ENCODE measurements at regions not wholly inside any gene's neighbourhood (a gene's known extent, or its start where the extent isn't known, plus 50 kb on each side); places are given as distances from the start of the nearest gene placed in this dataset.

DNA sequence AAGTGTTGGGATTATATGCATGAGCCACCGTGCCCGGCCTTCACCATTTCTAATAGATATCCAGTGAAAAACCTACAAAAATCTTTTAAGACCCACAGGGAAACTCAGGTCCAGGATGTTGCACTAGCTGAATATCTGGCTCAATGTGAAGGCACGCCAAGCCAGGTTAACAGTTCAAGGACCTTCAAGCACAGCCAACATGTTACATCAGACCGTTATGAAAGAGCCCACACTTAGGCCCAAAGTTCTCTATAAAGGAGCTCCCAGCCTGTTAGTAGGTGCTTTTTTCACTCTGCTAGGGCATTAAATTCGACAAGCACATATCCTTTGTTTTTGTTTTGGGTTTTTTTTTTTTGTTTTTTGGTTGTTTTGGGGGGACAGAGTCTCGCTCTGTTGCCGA lies 69.0 kb downstream of the OTX2 start:
- no peak overlapping the region for H3K27ac ChIP-seq (ENCODE audit: insufficient read length, low read depth, low read length)
- H3K36me3 Mint-ChIP-seq (ENCODE audit: insufficient read depth in 1 of 3, low read depth in 3 of 3), result no peaks in the 10 kb centered on the region
- no peak overlapping the region for H3K9ac ChIP-seq (ENCODE audit: extremely low read depth, insufficient read length, low read length)
- H2AK5ac ChIP-seq (ENCODE audit: insufficient read length, low read length), result no peak overlapping the region
- H4K5ac ChIP-seq (ENCODE audit: insufficient read length, low read depth, low read length), result no peak overlapping the region
- H4K91ac ChIP-seq (ENCODE audit: insufficient read length, low read depth, low read length), result no peak overlapping the region
- H3K27me3 Mint-ChIP-seq (ENCODE audit: low read depth), result peaks cover 4% of the 10 kb centered on the region
- DNase-seq, result no peak
- H2BK15ac ChIP-seq (ENCODE audit: low read depth, low read length), result no peak overlapping the region
- H3K23me2 ChIP-seq (ENCODE audit: insufficient read length, low read depth, low read length, poor library complexity, severe bottlenecking), result no peaks in the 10 kb centered on the region
- no peaks in the 10 kb centered on the region for H3K79me1 ChIP-seq (ENCODE audit: insufficient read depth, low read depth, low read length, poor library complexity, severe bottlenecking)
- no peak overlapping the region for H2BK5ac ChIP-seq (ENCODE audit: insufficient read length, low read length)
- H3T11ph ChIP-seq (ENCODE audit: low read length), result no peak overlapping the region
- H3K18ac ChIP-seq (ENCODE audit: insufficient read length, low read depth, low read length), result no peak overlapping the region
- H3K4me1 ChIP-seq (ENCODE audit: insufficient read depth, low read length), result peaks cover 3% of the 10 kb centered on the region; the same call in 1 of the 2 replicates
- no peaks in the 10 kb centered on the region for H3K9me3 Mint-ChIP-seq
- no peak overlapping the region for H3K27ac Mint-ChIP-seq
- H3K79me2 ChIP-seq (ENCODE audit: insufficient read depth, low read length), result no peaks in the 10 kb centered on the region
- no peaks in the 10 kb centered on the region for H3K27me3 ChIP-seq (ENCODE audit: insufficient read depth, low read length)
- TF ChIP-seq CTCF (conservative IDR thresholded peaks at IDR 0.05), result no peak
- WGBS (ENCODE audit: extremely low coverage, insufficient read length, low lambda C conversion rate), result no CpG with 5 or more reads among the region's 7 CpGs
- no peak overlapping the region for H3K4ac ChIP-seq (ENCODE audit: low read depth, low read length)
- no peak overlapping the region for H2BK20ac ChIP-seq (ENCODE audit: low read depth, low read length, poor library complexity, severe bottlenecking)
- H3K4me1 Mint-ChIP-seq, result peaks cover 15 to 18% of the 10 kb centered on the region in 2 experiments
- H3K23ac ChIP-seq (ENCODE audit: insufficient read length, low read depth, low read length), result no peak overlapping the region
- no peak overlapping the region for H3K4me3 Mint-ChIP-seq
- H2BK12ac ChIP-seq (ENCODE audit: insufficient read length, low read depth, low read length), result no peak overlapping the region
- H3K14ac ChIP-seq (ENCODE audit: insufficient read depth, low read length), result no peak overlapping the region
- H2BK120ac ChIP-seq (ENCODE audit: low read depth, low read length, poor library complexity, severe bottlenecking), result no peak overlapping the region
- H4K8ac ChIP-seq (replicated peaks; ENCODE audit: insufficient read length, low read depth, low read length), result no peak overlapping the region
- H3K56ac ChIP-seq (ENCODE audit: insufficient read length, low read depth, low read length), result no peak overlapping the region
- no peaks in the 10 kb centered on the region for H3K9me3 ChIP-seq (ENCODE audit: control insufficient read depth, low read depth, low read length)
- no peak overlapping the region for H3K4me2 ChIP-seq (ENCODE audit: insufficient read depth, insufficient read length, low read length)
- no peak overlapping the region for H2AFZ ChIP-seq (ENCODE audit: low read length)
- H4K20me1 ChIP-seq (ENCODE audit: control insufficient read depth, insufficient read depth, insufficient read length), result no peaks in the 10 kb centered on the region

All from H9 (cell line).